Stimulated activated CD8-positive, alpha-beta memory T cell treated with anti-CD3 and anti-CD28 coated beads, Interleukin-4, amount 100 ng/mL, for 24 hours (primary cell): ENCODE measurements at regions not wholly inside any gene's neighbourhood (a gene's known extent, or its start where the extent isn't known, plus 50 kb on each side); places are given as distances from the start of the nearest gene placed in this dataset.

Experiments used
- DNase-seq: peaks from one replicate; pipeline ENCODE4 v3.0.0-alpha.2; 2020; ENCODE audit warnings: low read depth

- no peak for DNase-seq
These were observed 388.7 kb downstream of the SHQ1 start for GRCh38 chr3:72459588-72459987.

- no peak for DNase-seq
These were observed 389.9 kb downstream of the SHQ1 start for GRCh38 chr3:72458375-72458774.

- no peak for DNase-seq
These were observed 393.8 kb downstream of the SHQ1 start for GRCh38 chr3:72454441-72454840.

- DNase-seq = no peak
These were observed 394.5 kb downstream of the SHQ1 start for GRCh38 chr3:72453706-72454105.

GRCh38 chr3:72452745-72453144 is 395.5 kb downstream of the SHQ1 start:
- DNase-seq = no peak

GRCh38 chr3:72451841-72452240 is 396.4 kb downstream of the SHQ1 start:
- DNase-seq = no peak

GRCh38 chr3:72449551-72449950 is 398.7 kb downstream of the SHQ1 start:
- no peak for DNase-seq

- DNase-seq = no peak
These were observed 399.4 kb downstream of the SHQ1 start for GRCh38 chr3:72448858-72449257.

- no peak for DNase-seq
These were observed 399.8 kb downstream of the SHQ1 start for GRCh38 chr3:72448375-72448823.

- DNase-seq = peak; percentile 89
These were observed 400.9 kb downstream of the SHQ1 start for GRCh38 chr3:72447059-72447946.

- peak; percentile 4 for DNase-seq
These were observed 401.8 kb downstream of the SHQ1 start, which contains the start of gene RYBP for GRCh38 chr3:72446218-72447058. Gene RYBP, minus strand, starts transcription at chr3:72446621.

GRCh38 chr3:72445827-72446217 is 402.4 kb downstream of the SHQ1 start:
- DNase-seq = no peak

GRCh38 chr3:72444656-72445223 is 403.5 kb downstream of the SHQ1 start:
- DNase-seq = no peak

GRCh38 chr3:72442759-72443158 is 405.5 kb downstream of the SHQ1 start:
- DNase-seq = no peak

- DNase-seq = no peak
These were observed 406.8 kb downstream of the SHQ1 start for GRCh38 chr3:72441284-72441994.

- no peak for DNase-seq
These were observed 407.8 kb downstream of the SHQ1 start for GRCh38 chr3:72440491-72440890.

GRCh38 chr3:72439321-72440183 is 408.7 kb downstream of the SHQ1 start:
- no peak for DNase-seq

- no peak for DNase-seq
These were observed 410.4 kb downstream of the SHQ1 start for GRCh38 chr3:72437661-72438406.

GRCh38 chr3:72436863-72437592 is 411.2 kb downstream of the SHQ1 start:
- DNase-seq = no peak
